Panc1 (cell line): ENCODE measurements at regions not wholly inside any gene's neighbourhood (a gene's known extent, or its start where the extent isn't known, plus 50 kb on each side); places are given as distances from the start of the nearest gene placed in this dataset.

Source experiments
- ATAC-seq: fragments of 200-7000 bp; cut with Tn5 transposase; 2 replicates; pipeline ENCODE4 v1.9.1; 2020; ENCODE audit warnings: mild to moderate bottlenecking, moderate library complexity
- BruUV-seq: library from RNA; stranded (reverse); fragments of 400-500 nt; replicated peaks from 2 replicates; lab custom pipeline; 2021; lab: Mats Ljungman, UMichigan
- CTCF ChIA-PET: fragments of 300-600 bp; sonication (Branson Sonifier 250); formaldehyde crosslinking; loops from one replicate; lab custom pipeline; 2022; ENCODE audit warnings: antibody characterized with exemption; lab: Charles Lee
- POLR2A ChIA-PET: fragments of 300-600 bp; sonication (Branson Sonifier 250); formaldehyde crosslinking; loops from one replicate; lab custom pipeline; 2022; ENCODE audit warnings: antibody characterized with exemption; lab: Charles Lee
- DNase-seq: peaks from one replicate; pipeline ENCODE4 v3.0.0-alpha.2; 2010; ENCODE audit warnings: low read depth, low spot score
- H3K27ac ChIP-seq: 2 replicates; pipeline ENCODE4 v1.5.1; 2011; ENCODE audit warnings: mild to moderate bottlenecking, low read length, inconsistent platforms
- H3K27me3 ChIP-seq: fragments of 200-500 bp; sonication (Bioruptor generic); 2 replicates; pipeline ENCODE4 v1.6.0; 2014; ENCODE audit warnings: low read length, inconsistent platforms; ENCODE audit not compliant: control insufficient read depth, insufficient read depth
- H3K36me3 ChIP-seq: fragments of 200-500 bp; sonication (Bioruptor generic); 2 replicates; pipeline ENCODE4 v1.5.1; 2014; ENCODE audit warnings: inconsistent platforms, mild to moderate bottlenecking, low read length, moderate library complexity; ENCODE audit not compliant: control insufficient read depth, insufficient read depth
- H3K4me1 ChIP-seq: 2 replicates; pipeline ENCODE4 v1.5.1; 2011; ENCODE audit warnings: inconsistent platforms, mild to moderate bottlenecking, low read length, moderate library complexity; ENCODE audit not compliant: control insufficient read depth, insufficient read depth
- H3K4me3 ChIP-seq, 2 experiments: 2 replicates each; pipeline ENCODE4 v1.5.1; 2011 to 2012; ENCODE audit warnings: low read depth in 2 of 2, low read length in 2 of 2, mild to moderate bottlenecking in 2 of 2, inconsistent platforms in 1 of 2, moderate library complexity in 1 of 2
- H3K9me3 ChIP-seq: fragments of 200-500 bp; sonication (Bioruptor generic); 2 replicates; pipeline ENCODE4 v1.5.1; 2014; ENCODE audit warnings: low read depth, mild to moderate bottlenecking, inconsistent platforms, low read length, moderate library complexity; ENCODE audit not compliant: control insufficient read depth, insufficient read depth
- POLR2AphosphoS5 ChIP-seq: IDR thresholded peaks from 2 replicates; pipeline ENCODE4 v1.6.1; 2012; ENCODE audit warnings: mild to moderate bottlenecking, low read depth, low read length, moderate library complexity
- REST ChIP-seq, 2 experiments: IDR thresholded peaks; 2 replicates each; pipeline ENCODE4 v1.6.1; 2011 to 2012; ENCODE audit warnings: low read depth in 2 of 2, control low read depth in 1 of 2, low read length in 1 of 2, mild to moderate bottlenecking in 1 of 2, moderate library complexity in 1 of 2; ENCODE audit not compliant: insufficient read depth in 1 of 2
- SIN3A ChIP-seq: IDR thresholded peaks from 2 replicates; pipeline ENCODE4 v1.6.1; 2012; ENCODE audit warnings: low read depth, mild to moderate bottlenecking, low read length, moderate library complexity, borderline replicate concordance; ENCODE audit not compliant: insufficient read depth
- TCF7L2 ChIP-seq: IDR thresholded peaks from 2 replicates; pipeline ENCODE4 v1.6.1; 2011; ENCODE audit warnings: mild to moderate bottlenecking, low read depth, low read length, inconsistent platforms
- in situ Hi-C: cut with HindIII; loops from 2 replicates; pipeline ENCODE4 v1.10.0; 2016; ENCODE audit warnings: low sequenced_read_pairs, low pct_unique_long_range_greater_than_20kb
- intact Hi-C: fragments of 100-400 bp; cut with micrococcal nuclease; formaldehyde crosslinking; loops from one replicate; pipeline ENCODE4 v1.10.0; 2022; ENCODE audit not compliant: unreplicated experiment
- TF ChIP-seq, protein P1 (sequence below): fragments of 450-650 bp; IDR thresholded peaks from 2 replicates; pipeline ENCODE4 v1.5.1; 2017; ENCODE audit warnings: mild to moderate bottlenecking

DNA sequence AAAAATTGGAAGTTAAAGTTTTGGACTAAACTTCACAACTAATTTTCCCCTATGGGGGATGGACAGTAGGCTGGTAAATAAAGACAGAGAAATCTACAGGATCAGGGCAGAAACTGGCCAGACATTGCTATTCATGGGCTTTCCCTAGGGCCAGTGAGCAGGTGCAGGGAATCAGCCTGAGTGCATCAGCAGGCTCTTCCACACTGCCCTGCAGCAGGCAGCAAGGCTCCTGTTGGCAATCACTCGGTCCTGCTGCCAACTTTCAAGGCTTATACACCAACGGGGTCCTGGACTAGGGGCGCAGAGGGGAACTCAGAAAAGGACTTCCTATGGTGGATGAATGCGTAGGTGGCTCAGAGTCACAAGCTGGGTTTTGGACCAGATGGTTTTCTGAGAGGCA lies 59.8 kb upstream of the NHSL1 start:
- Histone ChIP-seq H3K9me3 (no peaks in the 10 kb centered on the region), H3K4me1 (peaks cover 8% of the 10 kb centered on the region; the same call in 1 of the 2 replicates), H3K4me3 (no peak overlapping the region), H3K27me3 (no peaks in the 10 kb centered on the region), H3K36me3 (no peaks in the 10 kb centered on the region), H3K27ac (no peak overlapping the region)
- TF ChIP-seq SIN3A (no peak), REST (IDR thresholded peaks at IDR 0.05; ENCODE audit: insufficient read depth in 1 of 2, low read depth in 2 of 2, low read length in 1 of 2) (no peak), TCF7L2 (no peak), POLR2AphosphoS5 (no peak)
- in situ Hi-C loops = no loop called here
- CTCF ChIA-PET = no interaction called here
- ATAC-seq (no peak), DNase-seq (no peak)
- POLR2A ChIA-PET = no interaction called here
- intact Hi-C loops = no loop called here
- BruUV-seq = no TSS peak

DNA sequence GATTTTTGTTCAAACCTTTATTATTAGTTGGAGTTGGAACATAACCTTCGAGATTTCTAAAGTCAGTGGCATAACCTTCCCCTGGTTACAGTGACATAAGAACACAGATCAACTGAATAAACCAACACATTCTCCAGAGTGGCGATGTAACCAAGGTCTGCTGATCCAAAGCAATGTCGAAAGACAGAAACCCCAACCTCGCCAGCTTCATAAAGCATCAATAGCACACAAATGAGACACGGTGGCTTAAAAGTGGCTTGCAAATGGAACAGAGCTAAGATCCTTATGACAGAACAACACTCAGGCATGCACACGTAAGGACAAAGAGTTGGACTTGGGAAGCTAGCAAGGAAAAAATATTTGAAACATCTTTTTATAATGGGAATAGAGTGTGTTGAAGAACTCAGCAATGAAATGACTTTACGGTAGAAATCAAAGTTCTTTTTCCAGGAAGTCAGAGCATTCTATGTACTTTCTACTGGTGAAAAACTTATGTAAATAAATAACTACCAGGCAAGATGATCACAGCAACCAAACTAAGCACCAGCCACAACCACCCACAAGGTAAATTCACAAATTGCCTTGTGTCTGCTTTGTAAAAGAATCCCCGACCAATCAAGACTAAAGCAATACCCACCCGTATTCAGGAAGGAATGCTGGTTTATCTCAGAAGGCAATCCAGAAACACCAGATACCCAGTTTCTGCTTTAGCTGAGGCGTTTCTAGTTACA lies 61.0 kb upstream of the NHSL1 start:
- ChIA-PET CTCF (no interaction called here), POLR2A (interaction anchor here (0.6 kb wide), 1 partner anchor 37 kb away, joined by 3 read pairs; no protein-coding TSS in a partner anchor)
- in situ Hi-C loops = no loop called here

More for the DNA sequence above, 61.0 kb upstream of the NHSL1 start:
- Histone ChIP-seq H3K4me1 (peaks cover 6% of the 10 kb centered on the region; the same call in 1 of the 2 replicates), H3K27ac (no peak overlapping the region; the same call in 1 of the 2 replicates), H3K4me3 (no peak overlapping the region), H3K27me3 (no peaks in the 10 kb centered on the region), H3K36me3 (no peaks in the 10 kb centered on the region), H3K9me3 (no peaks in the 10 kb centered on the region)
- no TSS peak for BruUV-seq
- intact Hi-C loops = no loop called here
- DNase-seq (no peak), ATAC-seq (no peak)
- TF ChIP-seq, protein P1, sequence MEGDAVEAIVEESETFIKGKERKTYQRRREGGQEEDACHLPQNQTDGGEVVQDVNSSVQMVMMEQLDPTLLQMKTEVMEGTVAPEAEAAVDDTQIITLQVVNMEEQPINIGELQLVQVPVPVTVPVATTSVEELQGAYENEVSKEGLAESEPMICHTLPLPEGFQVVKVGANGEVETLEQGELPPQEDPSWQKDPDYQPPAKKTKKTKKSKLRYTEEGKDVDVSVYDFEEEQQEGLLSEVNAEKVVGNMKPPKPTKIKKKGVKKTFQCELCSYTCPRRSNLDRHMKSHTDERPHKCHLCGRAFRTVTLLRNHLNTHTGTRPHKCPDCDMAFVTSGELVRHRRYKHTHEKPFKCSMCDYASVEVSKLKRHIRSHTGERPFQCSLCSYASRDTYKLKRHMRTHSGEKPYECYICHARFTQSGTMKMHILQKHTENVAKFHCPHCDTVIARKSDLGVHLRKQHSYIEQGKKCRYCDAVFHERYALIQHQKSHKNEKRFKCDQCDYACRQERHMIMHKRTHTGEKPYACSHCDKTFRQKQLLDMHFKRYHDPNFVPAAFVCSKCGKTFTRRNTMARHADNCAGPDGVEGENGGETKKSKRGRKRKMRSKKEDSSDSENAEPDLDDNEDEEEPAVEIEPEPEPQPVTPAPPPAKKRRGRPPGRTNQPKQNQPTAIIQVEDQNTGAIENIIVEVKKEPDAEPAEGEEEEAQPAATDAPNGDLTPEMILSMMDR = no peak
- TF ChIP-seq SIN3A (no peak), REST (IDR thresholded peaks at IDR 0.05; ENCODE audit: insufficient read depth in 1 of 2, low read depth in 2 of 2, low read length in 1 of 2) (no peak), POLR2AphosphoS5 (no peak), TCF7L2 (no peak)
